RKO (cell line): ENCODE measurements at regions not wholly inside any gene's neighbourhood (a gene's known extent, or its start where the extent isn't known, plus 50 kb on each side); places are given as distances from the start of the nearest gene placed in this dataset.

Experiments used
- DNase-seq: peaks from one replicate; pipeline ENCODE4 v3.0.0-alpha.2; 2016; ENCODE audit warnings: low spot score

GRCh38 chr1:163656095-163656759, 334.5 kb downstream of the NUF2 start:
- no peak for DNase-seq

DNA sequence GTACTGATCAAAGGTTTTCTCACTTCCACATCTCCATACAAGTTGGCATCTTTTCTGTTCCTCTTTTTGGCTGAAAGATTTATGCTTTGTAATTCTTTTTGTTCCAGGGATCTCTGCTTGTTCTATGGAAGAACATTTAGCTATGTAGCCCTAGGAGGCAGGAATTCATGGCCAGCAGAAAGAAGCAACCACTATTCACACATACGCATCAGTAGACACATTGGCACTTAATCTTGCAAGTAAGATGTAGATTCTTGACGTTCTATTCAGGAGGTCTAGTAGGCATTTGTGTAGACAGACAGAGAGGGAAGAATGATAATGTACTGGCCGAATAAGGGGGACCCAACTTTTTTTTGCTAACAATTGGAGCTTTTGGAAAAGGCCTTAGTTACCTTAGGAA, 336.0 kb downstream of the NUF2 start:
- no peak for DNase-seq

- no peak for DNase-seq
Measured at GRCh38 chr1:163661391-163661790, 339.6 kb downstream of the NUF2 start.

DNA sequence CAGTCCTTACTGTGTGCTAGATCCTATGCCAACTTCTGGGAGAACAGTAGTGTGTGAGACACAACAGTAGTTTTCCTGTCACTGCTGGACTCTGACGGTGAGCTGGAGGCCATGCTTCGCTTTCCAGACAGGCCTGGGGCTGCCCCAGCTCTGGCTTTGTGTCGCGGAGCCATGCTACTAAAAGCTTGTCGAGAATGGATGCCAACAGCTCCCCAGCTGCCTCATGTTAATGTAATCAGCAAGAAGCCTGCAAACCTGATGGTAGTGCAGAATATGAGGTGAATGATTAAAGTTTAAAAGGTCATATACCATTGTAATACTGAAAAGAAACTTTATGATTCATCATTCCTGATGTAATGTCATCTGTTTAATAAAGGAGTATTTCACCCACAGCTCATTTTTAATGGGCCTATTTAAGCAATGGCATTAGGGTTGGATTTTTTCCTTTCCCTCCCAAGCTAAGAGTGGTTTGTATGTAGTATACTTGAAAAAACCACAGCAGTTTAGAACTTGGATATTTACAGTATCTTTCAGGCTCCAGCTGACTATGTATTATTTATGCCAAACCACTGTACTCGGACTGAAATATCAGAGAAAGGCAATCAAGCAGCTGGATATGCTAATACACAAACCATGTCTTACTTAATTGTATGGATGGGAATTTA, 343.0 kb downstream of the NUF2 start:
- DNase-seq: no peak

GRCh38 chr1:163668472-163668871, 346.7 kb downstream of the NUF2 start:
- no peak for DNase-seq

- DNase-seq: no peak
Measured at GRCh38 chr1:163670989-163671757, 349.4 kb downstream of the NUF2 start.

- DNase-seq: no peak
Measured at GRCh38 chr1:163672976-163673758, 351.4 kb downstream of the NUF2 start.

DNA sequence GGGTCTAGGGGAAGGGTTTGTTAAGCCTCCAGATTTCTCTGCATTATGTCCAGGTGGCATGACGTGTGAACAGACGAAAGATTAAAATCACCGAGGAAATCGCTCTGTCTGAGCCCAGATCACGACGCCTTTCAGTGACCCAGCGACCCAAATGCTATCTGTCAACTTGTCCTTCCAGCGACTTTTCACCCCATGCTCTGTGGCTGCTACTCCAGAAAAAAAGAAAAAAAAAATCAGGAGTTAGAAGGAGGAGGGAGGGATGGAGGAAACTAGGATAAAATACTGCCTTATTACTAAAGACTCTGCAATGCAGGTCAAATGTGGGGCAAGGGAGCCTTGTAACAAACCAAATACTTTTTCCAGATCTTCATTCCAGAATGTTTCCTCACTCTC, 352.0 kb downstream of the NUF2 start:
- DNase-seq: no peak

GRCh38 chr1:163674236-163674635, 352.5 kb downstream of the NUF2 start:
- no peak for DNase-seq

DNA sequence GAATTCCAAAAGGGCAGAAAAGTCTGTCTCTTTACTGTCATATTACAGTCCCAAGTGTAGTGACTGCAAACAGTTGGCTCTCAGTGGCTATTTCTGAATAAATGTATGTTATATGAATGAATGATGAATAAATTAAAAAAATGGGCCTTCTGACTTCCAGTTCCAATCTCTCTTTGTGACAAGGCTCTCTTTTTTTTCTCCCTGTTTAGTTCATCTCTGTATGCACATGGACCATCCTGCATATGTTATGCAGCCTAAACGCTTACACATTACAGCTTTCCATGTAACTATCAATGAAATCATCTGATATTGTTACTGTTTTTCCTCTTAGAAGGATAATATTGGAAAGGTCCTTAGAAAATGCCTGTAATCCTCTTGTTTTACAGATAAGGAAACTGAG, 363.0 kb downstream of the NUF2 start:
- DNase-seq: no peak

DNA sequence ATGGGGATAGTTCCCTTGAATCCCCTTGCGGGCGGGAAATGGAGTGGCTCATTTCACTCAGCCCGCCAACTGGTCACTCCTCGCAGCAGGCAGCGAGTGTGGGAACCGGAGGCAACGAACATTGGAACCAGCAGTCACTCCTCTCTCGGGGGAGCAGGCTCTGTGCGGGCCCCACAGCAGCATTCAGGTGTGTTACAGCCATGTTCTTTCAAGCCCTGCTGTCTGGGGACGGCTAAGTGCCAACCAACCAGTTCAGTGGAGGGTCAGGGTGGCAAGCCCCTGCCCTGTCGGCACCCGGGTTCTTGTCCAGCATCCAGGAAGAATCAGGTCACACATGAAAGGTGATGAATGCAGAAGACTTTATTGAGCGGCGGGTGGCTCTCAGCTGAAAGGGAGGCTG, 370.5 kb downstream of the NUF2 start:
- no peak for DNase-seq

DNA sequence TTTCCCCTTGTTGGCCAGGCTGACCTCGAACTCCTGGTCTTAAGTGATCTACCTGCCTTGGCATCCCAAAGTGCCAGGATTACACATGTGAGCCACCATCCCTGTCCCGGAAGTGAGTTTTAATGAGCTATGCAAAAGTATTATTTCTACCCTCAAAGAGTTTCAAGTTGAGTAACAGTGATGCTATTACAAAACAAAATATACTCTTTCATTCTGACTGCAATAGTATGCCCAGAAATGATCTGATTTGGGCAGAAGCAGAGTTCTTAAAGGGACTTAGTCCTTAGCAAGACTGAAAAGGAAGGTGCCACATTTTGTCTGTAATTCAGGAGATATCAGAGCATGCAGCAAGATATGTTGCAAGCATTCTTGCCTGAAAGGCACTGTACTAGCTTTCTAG, 375.4 kb downstream of the NUF2 start:
- no peak for DNase-seq

- DNase-seq: no peak
Measured at GRCh38 chr1:163701783-163702374, 380.1 kb downstream of the NUF2 start.

DNA sequence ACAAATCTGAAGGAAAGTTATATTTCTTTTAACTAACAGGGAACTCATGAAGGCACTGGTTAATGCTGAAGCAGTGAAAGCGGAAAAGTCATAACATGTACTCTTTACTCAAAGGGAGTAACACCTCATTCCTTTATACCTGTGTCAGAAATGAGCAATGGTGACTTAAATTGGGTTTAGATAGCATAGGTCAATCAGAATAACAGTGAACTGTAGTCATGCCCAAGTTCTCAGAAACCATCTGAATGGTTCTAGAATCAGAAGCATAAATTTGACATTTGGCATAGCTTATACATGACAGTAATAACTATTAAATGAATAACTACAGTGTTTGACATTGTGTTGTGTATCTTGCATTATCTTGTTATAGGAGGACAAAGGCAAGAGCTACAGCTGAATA, 382.0 kb downstream of the NUF2 start:
- DNase-seq: no peak

GRCh38 chr1:163706915-163707314, 385.2 kb downstream of the NUF2 start:
- no peak for DNase-seq

GRCh38 chr1:163709636-163710035, 387.9 kb downstream of the NUF2 start:
- DNase-seq: peak; percentile 2

DNA sequence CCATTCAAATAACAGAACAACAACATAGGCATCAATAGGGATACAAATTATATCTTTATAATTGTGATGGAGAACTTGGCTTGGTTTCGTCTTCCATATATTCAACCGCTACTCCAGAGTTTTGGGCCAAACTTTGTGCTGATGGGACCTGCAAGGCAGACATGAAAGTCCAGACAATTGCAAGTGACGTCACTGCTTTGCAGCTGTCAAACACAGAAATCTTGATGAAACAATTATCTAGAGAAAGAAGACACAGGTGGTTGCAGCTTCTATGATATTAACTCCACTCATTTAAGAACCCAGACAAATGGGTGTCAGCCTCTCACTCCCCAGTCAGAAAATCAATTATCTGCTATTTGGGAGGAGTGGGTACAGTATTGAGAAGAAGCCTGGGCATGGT, 390.6 kb downstream of the NUF2 start:
- no peak for DNase-seq

DNA sequence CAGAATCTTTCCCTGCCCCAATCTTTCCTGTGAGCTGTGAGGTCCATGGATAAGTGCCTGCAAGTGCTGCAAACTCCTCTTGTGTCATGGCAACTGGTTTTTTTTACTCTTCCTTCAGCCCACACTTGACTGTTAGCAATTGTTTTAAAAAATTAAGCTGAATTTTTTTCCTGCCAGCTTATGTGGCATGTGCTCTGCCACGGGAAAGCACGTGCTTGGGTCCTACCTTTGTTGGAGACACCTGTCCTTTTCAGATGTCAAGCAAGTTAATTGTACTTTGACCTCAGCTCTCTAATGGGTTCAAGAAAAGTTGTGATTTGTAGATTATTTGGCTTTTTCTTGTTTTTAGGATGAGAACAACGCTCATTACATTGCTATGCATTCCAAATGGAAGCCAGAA, 398.5 kb downstream of the NUF2 start:
- DNase-seq: no peak

DNA sequence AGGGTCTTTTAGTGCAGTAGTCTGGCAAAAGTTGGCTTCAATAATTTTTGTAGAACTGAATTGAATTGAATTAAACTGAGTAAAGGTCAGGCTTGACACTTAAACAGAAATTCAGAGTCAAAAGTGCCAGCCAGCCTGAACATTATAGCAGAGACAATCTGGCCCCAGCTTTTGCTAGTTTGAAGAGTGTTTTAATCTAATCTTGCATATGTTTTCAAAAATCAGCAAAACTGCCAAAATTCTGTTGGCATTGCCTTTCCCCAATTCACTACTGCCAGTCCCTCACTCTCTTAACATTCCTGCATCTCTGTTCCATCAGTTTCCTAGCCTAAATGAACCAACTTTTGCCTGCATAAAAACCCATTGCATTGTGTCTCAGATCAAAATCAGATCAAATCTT, 403.8 kb downstream of the NUF2 start:
- no peak for DNase-seq

DNA sequence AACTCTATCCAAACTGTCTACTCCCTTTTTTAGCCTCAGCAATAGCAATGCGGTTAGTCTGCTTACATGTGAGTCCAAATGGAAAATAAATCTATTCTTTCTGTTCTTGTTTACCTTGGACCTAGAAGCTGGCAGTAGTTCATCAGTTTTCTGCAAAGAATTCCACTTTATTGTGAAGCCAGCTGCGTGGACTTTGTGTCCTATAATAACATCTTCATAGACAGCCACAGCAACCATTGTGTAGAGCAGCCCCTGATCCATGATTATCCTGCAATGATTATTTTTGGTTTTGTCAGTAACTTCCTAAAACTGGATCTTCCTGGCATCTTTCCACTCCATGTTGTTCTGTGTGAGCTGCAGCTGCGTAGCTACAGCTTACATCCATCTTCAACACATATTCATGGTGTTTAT, 408.7 kb downstream of the NUF2 start:
- no peak for DNase-seq

DNA sequence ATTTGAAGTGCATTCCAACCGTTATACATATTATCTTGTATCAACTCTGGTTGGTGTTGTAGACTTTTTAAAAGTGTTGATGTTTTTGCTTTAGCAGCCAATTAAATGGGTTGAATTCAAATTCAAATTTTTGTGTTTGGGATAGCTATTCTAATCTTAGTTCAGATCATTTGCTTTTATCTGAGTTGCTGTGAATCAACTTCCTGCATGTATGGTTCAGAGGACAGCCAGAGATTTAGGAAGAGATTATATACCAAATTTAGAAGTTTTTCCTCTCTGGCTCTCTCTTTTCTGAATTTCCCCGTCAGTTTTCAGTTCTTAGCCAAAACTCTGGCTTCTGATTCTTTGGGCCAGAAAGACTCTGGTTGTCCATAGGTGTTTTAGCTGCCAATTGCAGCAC, 415.5 kb downstream of the NUF2 start:
- no peak for DNase-seq

DNA sequence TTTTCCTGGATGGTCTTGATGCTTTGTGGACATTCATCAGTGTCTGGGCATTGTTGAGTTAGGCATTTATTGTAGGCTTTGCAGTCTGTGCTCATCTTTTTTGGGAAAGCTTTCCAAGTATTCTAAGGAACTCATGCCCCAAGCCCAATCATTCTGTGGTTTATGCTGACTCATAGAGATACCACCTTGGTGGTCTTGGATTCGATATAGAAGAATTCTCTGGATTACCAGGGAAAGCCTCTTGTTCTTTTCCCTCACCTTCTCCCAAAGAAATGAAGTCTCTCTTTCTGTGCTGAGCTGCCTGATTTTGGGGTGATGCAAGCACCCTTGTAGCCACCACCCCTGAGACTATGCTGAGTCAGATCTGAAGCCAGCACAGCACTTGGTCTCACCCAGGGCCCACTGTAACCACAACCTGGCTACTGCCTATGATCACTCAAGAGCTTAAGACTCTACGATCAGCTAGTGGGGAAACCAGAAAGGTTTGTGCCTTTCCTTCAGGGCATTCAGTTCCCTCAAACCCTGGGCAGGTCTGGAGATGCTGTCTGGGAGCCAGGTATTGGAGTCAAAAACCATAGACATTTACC, 422.6 kb downstream of the NUF2 start:
- DNase-seq: no peak
